WERI-Rb-1 (cell line): ENCODE measurements at regions not wholly inside any gene's neighbourhood (a gene's known extent, or its start where the extent isn't known, plus 50 kb on each side); places are given as distances from the start of the nearest gene placed in this dataset.

Experiments
- DNase-seq: peaks from one replicate; pipeline ENCODE4 v3.0.0-alpha.2; 2020
- H3K27ac ChIP-seq: fragments of 250-450 bp; sonication (Bioruptor Pico); 2 replicates; pipeline ENCODE4 v1.5.1; 2020; ENCODE audit warnings: mild to moderate bottlenecking, moderate library complexity
- H3K27me3 ChIP-seq: fragments of 250-450 bp; sonication (Bioruptor Pico); 2 replicates; pipeline ENCODE4 v1.5.1; 2021; ENCODE audit warnings: mild to moderate bottlenecking, low read depth, moderate library complexity; ENCODE audit not compliant: insufficient read depth, severe bottlenecking
- H3K36me3 ChIP-seq: fragments of 250-450 bp; sonication (Bioruptor Pico); 2 replicates; pipeline ENCODE4 v1.5.1; 2020; ENCODE audit warnings: mild to moderate bottlenecking, moderate library complexity
- H3K4me3 ChIP-seq: 2 replicates; pipeline ENCODE4 v1.5.1; 2011; ENCODE audit warnings: low read depth, mild to moderate bottlenecking, control low read depth, low read length
- H3K9me3 ChIP-seq: fragments of 250-450 bp; sonication (Bioruptor Pico); 2 replicates; pipeline ENCODE4 v1.5.1; 2021; ENCODE audit warnings: mild to moderate bottlenecking, moderate library complexity; ENCODE audit not compliant: severe bottlenecking
- CTCF ChIP-seq: IDR thresholded peaks from 2 replicates; pipeline ENCODE4 v1.5.1; 2011; ENCODE audit warnings: low read depth, mild to moderate bottlenecking, control low read depth, inconsistent platforms, low read length

GRCh38 chr6:56869346-56869745, 85.6 kb upstream of the BEND6 start:
- no peaks in the 10 kb centered on the region for H3K36me3 ChIP-seq

GRCh38 chr6:56868687-56869086, 86.2 kb upstream of the BEND6 start:
- Histone ChIP-seq H3K9me3 (no peaks in the 10 kb centered on the region), H3K36me3 (no peaks in the 10 kb centered on the region), H3K4me3 (no peak overlapping the region), H3K27ac (no peak overlapping the region), H3K27me3 (no peaks in the 10 kb centered on the region)
- DNase-seq: no peak
- no peak for TF ChIP-seq CTCF

More at GRCh38 chr6:56869346-56869745, 85.6 kb upstream of the BEND6 start:
- Histone ChIP-seq H3K27ac (no peak overlapping the region), H3K4me3 (no peak overlapping the region), H3K9me3 (no peaks in the 10 kb centered on the region), H3K27me3 (no peaks in the 10 kb centered on the region)
- no peak for TF ChIP-seq CTCF
- no peak for DNase-seq

- no peak for TF ChIP-seq CTCF
- no peaks in the 10 kb centered on the region for H3K9me3 ChIP-seq
- H3K27ac ChIP-seq: no peak overlapping the region
- H3K4me3 ChIP-seq: no peak overlapping the region
- H3K36me3 ChIP-seq: no peaks in the 10 kb centered on the region
- no peak for DNase-seq
- H3K27me3 ChIP-seq: no peaks in the 10 kb centered on the region
Measured at GRCh38 chr6:56866917-56867522, 87.9 kb upstream of the BEND6 start.

GRCh38 chr6:56865081-56865875, 89.6 kb upstream of the BEND6 start:
- no peak for TF ChIP-seq CTCF

GRCh38 chr6:56864171-56864616, 90.7 kb upstream of the BEND6 start:
- Histone ChIP-seq H3K9me3 (no peaks in the 10 kb centered on the region), H3K4me3 (no peak overlapping the region), H3K27ac (no peak overlapping the region), H3K36me3 (no peaks in the 10 kb centered on the region), H3K27me3 (no peaks in the 10 kb centered on the region)
- no peak for DNase-seq
- no peak for TF ChIP-seq CTCF

More at GRCh38 chr6:56865081-56865875, 89.6 kb upstream of the BEND6 start:
- no peaks in the 10 kb centered on the region for H3K27me3 ChIP-seq
- no peaks in the 10 kb centered on the region for H3K9me3 ChIP-seq
- H3K36me3 ChIP-seq: no peaks in the 10 kb centered on the region
- H3K4me3 ChIP-seq: no peak overlapping the region
- peak; percentile 54 for DNase-seq
- no peak overlapping the region for H3K27ac ChIP-seq
